ENCODE measurements at regions not wholly inside any gene's neighbourhood (a gene's known extent, or its start where the extent isn't known, plus 50 kb on each side); places are given as distances from the start of the nearest gene placed in this dataset.

DNA sequence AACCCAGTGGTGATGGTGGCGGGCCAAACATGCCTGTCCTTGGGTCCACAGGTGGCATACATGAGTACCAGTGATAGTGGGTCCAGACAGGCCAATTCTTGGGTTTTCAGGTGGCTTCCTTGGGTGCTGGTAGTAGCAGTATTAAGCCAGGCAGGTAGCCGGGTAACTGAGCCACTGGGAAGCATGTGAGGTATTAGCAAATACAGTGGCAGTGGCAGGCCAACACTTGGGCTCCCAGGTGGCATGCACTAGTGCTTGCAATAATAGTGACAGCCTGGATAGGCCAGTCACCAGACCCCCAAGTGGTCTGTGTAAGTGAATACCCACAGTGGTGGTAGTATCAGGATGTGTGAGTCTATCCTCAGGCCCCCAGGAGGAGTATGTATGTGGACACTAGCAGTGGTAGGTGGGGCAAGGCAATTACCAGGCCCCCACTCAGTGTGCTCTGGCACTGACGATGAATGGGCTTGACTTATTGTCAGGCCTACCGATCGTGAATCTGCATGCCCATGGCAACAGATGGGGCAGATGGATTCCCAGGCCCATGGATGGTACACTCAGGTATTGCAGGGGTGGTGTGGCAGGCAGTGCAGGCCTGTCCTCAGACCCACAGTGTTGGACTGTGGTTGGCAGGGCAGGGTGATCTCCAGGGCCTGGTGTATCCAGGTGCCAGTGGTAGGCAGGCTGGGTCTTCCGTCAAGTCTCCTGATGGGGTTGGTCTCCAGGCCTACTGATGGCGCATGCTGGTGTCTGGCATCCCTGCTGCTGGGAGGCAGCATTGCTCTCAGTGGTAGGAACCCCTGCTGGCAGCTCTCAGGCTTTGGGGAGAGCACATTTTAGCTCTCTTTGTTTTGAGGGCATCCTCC is 840.7 kb downstream of the FAM181B start:
- no peak for DNase-seq
- TF ChIP-seq POLR2A (IDR thresholded peaks at IDR 0.05) (no peak), CTCF (IDR thresholded peaks at IDR 0.05 in 4 of 5, conservative IDR thresholded peaks at IDR 0.05 in 1 of 5) (no peak)
- in situ Hi-C loops (cut with MboI; ENCODE audit: low sequenced_read_pairs in 4 of 4) (no loop called here), intact Hi-C loops (cut with DNase I; ENCODE audit: low total_unique reads) (no loop called here)
- no peak overlapping the region for H3K4me3 ChIP-seq
- no peaks in the 10 kb centered on the region for H3K4me1 ChIP-seq
- ATAC-seq: no peak
- no peaks in the 10 kb centered on the region for H3K27me3 ChIP-seq
- no peak overlapping the region for H3K27ac ChIP-seq
- H3K36me3 ChIP-seq: no peaks in the 10 kb centered on the region
- no peaks in the 10 kb centered on the region for H3K9me3 ChIP-seq

GRCh38 chr11:81888391-81888790 is 845.3 kb downstream of the FAM181B start:
- H3K9me3 ChIP-seq: no peaks in the 10 kb centered on the region
- intact Hi-C loops (cut with DNase I; ENCODE audit: low total_unique reads): no loop called here
- no peak for ATAC-seq

DNA sequence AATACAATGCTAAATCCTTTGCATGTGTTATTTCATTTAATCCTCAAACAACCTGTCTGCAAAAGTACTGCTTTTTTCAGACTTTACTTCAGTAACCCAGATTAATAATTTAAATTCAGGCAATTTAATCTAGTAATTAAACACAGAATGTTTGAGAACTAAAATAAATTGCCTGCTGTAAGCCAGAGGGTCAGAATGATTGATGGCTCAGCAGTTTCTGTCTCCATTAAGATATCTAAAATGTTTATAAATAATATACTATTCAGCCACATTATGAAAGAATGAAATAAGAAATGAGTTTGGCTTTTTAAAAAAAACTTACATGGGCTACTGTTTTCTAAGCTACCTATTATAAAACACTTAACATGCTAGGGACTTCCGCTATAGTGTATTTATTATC is 846.0 kb downstream of the FAM181B start:
- in situ Hi-C loops (cut with MboI; ENCODE audit: low sequenced_read_pairs in 4 of 4) (no loop called here), intact Hi-C loops (cut with DNase I; ENCODE audit: low total_unique reads) (no loop called here)
- H3K27me3 ChIP-seq: no peaks in the 10 kb centered on the region
- H3K4me1 ChIP-seq: no peaks in the 10 kb centered on the region
- no peak overlapping the region for H3K27ac ChIP-seq
- TF ChIP-seq CTCF (IDR thresholded peaks at IDR 0.05 in 4 of 5, conservative IDR thresholded peaks at IDR 0.05 in 1 of 5): no peak
- TF ChIP-seq POLR2A (IDR thresholded peaks at IDR 0.05): no peak
- H3K36me3 ChIP-seq: no peaks in the 10 kb centered on the region
- H3K4me3 ChIP-seq: no peak overlapping the region
- DNase-seq (no peak), ATAC-seq (no peak)
- H3K9me3 ChIP-seq: no peaks in the 10 kb centered on the region

More at GRCh38 chr11:81888391-81888790, 845.3 kb downstream of the FAM181B start:
- Histone ChIP-seq H3K4me3 (no peak overlapping the region), H3K27ac (no peak overlapping the region), H3K27me3 (no peaks in the 10 kb centered on the region), H3K36me3 (no peaks in the 10 kb centered on the region), H3K4me1 (no peaks in the 10 kb centered on the region)
- in situ Hi-C loops (cut with MboI; ENCODE audit: low sequenced_read_pairs in 4 of 4): no loop called here
- no peak for DNase-seq
- TF ChIP-seq CTCF (IDR thresholded peaks at IDR 0.05 in 4 of 5, conservative IDR thresholded peaks at IDR 0.05 in 1 of 5) (no peak), POLR2A (IDR thresholded peaks at IDR 0.05) (no peak)

DNA sequence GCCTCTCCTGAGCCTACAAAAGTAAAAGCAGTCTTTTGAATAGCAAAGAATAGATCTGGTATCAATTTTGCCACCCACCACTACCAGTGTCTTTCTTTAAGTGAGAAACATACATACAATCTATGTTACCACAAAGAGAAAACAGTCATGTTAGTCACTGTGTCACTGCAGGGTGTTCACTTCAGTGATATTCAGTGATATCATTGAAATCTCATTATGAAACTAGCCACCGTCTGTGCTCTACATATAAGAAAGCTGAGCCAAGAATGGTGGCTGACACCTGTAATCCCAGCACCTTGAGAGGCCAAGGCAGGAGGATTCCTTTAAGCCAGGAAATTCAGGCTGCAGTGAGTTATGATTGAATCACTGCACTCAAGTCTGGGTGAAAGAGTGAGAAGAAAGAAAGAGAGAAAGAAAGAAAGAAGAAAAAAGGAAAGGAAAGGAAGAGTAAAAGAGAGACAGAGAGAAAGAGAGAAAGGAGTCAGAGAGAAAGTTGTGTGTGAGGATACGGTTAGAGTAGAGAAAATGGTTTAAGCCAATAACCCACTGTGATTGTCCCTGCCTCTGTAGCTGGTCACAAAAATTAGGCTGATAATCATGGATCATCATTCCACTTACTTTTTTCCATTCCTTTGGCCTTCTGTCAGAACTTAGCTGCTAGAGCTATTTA is 847.1 kb downstream of the FAM181B start:
- H3K36me3 ChIP-seq: no peaks in the 10 kb centered on the region
- in situ Hi-C loops (cut with MboI; ENCODE audit: low sequenced_read_pairs in 4 of 4) (no loop called here), intact Hi-C loops (cut with DNase I; ENCODE audit: low total_unique reads) (no loop called here)
- TF ChIP-seq POLR2A (IDR thresholded peaks at IDR 0.05) (no peak), CTCF (IDR thresholded peaks at IDR 0.05 in 4 of 5, conservative IDR thresholded peaks at IDR 0.05 in 1 of 5) (no peak)
- no peak for ATAC-seq
- no peak overlapping the region for H3K4me3 ChIP-seq
- H3K4me1 ChIP-seq: no peaks in the 10 kb centered on the region
- DNase-seq: no peak
- H3K27me3 ChIP-seq: no peaks in the 10 kb centered on the region
- H3K27ac ChIP-seq: no peak overlapping the region
- no peaks in the 10 kb centered on the region for H3K9me3 ChIP-seq

All from gastrocnemius medialis (tissue), 4 donors.